Activated T-cell treated with anti-CD3 and anti-CD28 coated beads, Interleukin-2, amount 50 U/mL, for 72 hours (primary cell): ENCODE measurements at regions not wholly inside any gene's neighbourhood (a gene's known extent, or its start where the extent isn't known, plus 50 kb on each side); places are given as distances from the start of the nearest gene placed in this dataset.

Experiments used
- ATAC-seq, 2 donors: fragments of 150-1000 bp; cut with Tn5 transposase; replicated peaks in 1 of 2; 2 replicates each; pipeline ENCODE4 v1.10.0; 2021; ENCODE audit warnings: moderate library complexity in 2 of 2, mild to moderate bottlenecking in 1 of 2
- DNase-seq, 2 donors: peaks; one replicate each; pipeline ENCODE4 v3.0.0; 2021 to 2022; ENCODE audit warnings: mixed read lengths in 1 of 2
- H3K27ac Mint-ChIP-seq: one replicate; pipeline ENCODE4 v1.8.0; 2022; ENCODE audit warnings: mild to moderate bottlenecking, moderate library complexity, mixed read lengths
- H3K27me3 Mint-ChIP-seq: one replicate; pipeline ENCODE4 v1.8.0; 2022; ENCODE audit warnings: low read depth, mixed read lengths
- H3K36me3 Mint-ChIP-seq, 2 donors: one replicate each; pipeline ENCODE4 v1.8.0; 2022; ENCODE audit warnings: mixed read lengths in 2 of 2, mild to moderate bottlenecking in 1 of 2; ENCODE audit not compliant: insufficient read depth in 2 of 2
- H3K4me1 Mint-ChIP-seq: one replicate; pipeline ENCODE4 v1.8.0; 2022; ENCODE audit warnings: low read depth, mixed read lengths
- H3K4me3 Mint-ChIP-seq, 2 donors: one replicate each; pipeline ENCODE4 v1.8.0; 2022; ENCODE audit warnings: mild to moderate bottlenecking in 2 of 2, mixed read lengths in 2 of 2, moderate library complexity in 2 of 2
- H3K9me3 Mint-ChIP-seq, 2 donors: one replicate each; pipeline ENCODE4 v1.8.0; 2022; ENCODE audit warnings: mixed read lengths in 2 of 2

- no peak overlapping the region for H3K4me3 Mint-ChIP-seq
- no peaks in the 10 kb centered on the region for H3K27me3 Mint-ChIP-seq
- DNase-seq (no peak), ATAC-seq (no peak)
- no peaks in the 10 kb centered on the region for H3K36me3 Mint-ChIP-seq
- H3K4me1 Mint-ChIP-seq = no peaks in the 10 kb centered on the region
- H3K27ac Mint-ChIP-seq = no peak overlapping the region
- H3K9me3 Mint-ChIP-seq = peaks cover 2 to 10% of the 10 kb centered on the region in 2 donors
Observed at GRCh38 chr18:30486856-30487255, 555.7 kb downstream of the DSC3 start.

DNA sequence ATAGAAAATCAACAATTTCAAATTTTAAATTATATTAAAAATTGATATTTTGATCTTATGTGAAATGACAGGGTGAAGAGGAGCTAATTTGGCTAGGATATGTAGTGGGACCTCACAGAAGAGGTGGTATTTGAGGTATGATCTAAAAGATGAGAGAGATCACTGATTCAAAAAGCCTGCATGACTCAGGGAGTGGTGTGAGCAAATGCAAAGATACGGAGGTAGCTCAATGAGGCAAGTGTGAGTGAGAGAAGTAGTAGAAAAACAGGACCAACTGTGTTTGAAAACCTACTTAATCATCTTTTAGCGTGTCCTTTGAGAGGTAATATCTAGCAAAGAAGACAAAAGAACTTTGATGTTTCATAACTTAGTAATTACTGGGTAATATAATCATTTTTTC lies 557.5 kb downstream of the DSC3 start:
- no peak overlapping the region for H3K27ac Mint-ChIP-seq
- DNase-seq (no peak), ATAC-seq (no peak)
- H3K4me3 Mint-ChIP-seq = no peak overlapping the region
- H3K27me3 Mint-ChIP-seq = no peaks in the 10 kb centered on the region
- no peaks in the 10 kb centered on the region for H3K36me3 Mint-ChIP-seq
- H3K9me3 Mint-ChIP-seq = peaks cover 0 to 7% of the 10 kb centered on the region in 2 donors
- no peaks in the 10 kb centered on the region for H3K4me1 Mint-ChIP-seq

DNA sequence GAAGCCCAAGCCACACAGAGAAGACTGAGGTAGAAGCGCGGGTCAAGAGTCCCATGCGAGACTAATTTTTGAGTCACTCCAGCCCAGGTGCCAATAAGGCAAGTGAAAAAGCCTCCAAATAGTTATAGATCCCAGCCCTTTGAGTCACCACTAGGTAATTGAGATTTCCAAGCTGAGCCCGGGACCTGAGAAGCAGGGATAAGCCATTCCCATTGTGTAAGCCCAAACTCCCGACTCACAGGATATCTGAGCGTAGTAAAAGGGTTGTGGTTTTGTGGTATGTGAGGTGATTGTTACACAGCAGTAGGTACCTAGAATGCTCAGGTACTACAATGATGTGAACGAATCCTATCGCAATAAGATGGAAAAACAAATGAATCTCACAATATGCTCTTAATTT lies 560.7 kb downstream of the DSC3 start:
- no peaks in the 10 kb centered on the region for H3K4me1 Mint-ChIP-seq
- peaks cover 0 to 4% of the 10 kb centered on the region in 2 donors for H3K9me3 Mint-ChIP-seq
- ATAC-seq (no peak), DNase-seq (no peak)
- H3K27me3 Mint-ChIP-seq = no peaks in the 10 kb centered on the region
- H3K36me3 Mint-ChIP-seq = no peaks in the 10 kb centered on the region
- H3K4me3 Mint-ChIP-seq = no peak overlapping the region
- no peak overlapping the region for H3K27ac Mint-ChIP-seq

GRCh38 chr18:30469091-30469490 lies 573.5 kb downstream of the DSC3 start:
- ATAC-seq (no peak), DNase-seq (no peak)
- Mint-ChIP-seq H3K4me3 (no peak overlapping the region), H3K27me3 (no peaks in the 10 kb centered on the region), H3K36me3 (peaks cover 0 to 1% of the 10 kb centered on the region in 2 donors), H3K9me3 (peaks cover 4 to 6% of the 10 kb centered on the region in 2 donors), H3K27ac (no peak overlapping the region), H3K4me1 (no peaks in the 10 kb centered on the region)

GRCh38 chr18:30465096-30465495 lies 577.4 kb downstream of the DSC3 start:
- no peak for DNase-seq
- Mint-ChIP-seq H3K9me3 (peaks cover 4 to 6% of the 10 kb centered on the region in 2 donors), H3K36me3 (peaks cover 0 to 1% of the 10 kb centered on the region in 2 donors), H3K4me3 (no peak overlapping the region), H3K4me1 (no peaks in the 10 kb centered on the region), H3K27me3 (no peaks in the 10 kb centered on the region), H3K27ac (no peak overlapping the region)
- no peak for ATAC-seq

DNA sequence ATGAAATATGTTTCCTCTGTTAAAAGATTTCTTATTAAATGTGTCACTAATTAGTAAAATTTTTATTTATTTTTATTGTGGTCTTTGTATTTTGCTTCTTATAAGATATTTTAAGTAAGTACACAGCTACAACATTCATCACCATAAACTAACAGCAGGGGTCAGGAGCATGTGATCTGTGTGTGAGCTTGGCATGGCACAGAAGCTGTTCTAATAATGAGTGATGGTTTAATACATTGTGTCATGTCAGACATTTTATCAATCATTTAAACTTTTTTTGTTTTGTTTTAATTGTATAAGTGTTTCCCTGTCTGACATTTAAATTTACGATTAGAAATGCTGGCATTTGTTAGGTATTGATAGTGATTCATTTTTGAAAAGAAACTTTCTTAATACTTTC lies 585.4 kb downstream of the DSC3 start:
- Mint-ChIP-seq H3K4me3 (no peak overlapping the region), H3K27ac (no peak overlapping the region), H3K4me1 (no peaks in the 10 kb centered on the region), H3K9me3 (peaks cover 4 to 10% of the 10 kb centered on the region in 2 donors), H3K27me3 (no peaks in the 10 kb centered on the region), H3K36me3 (no peaks in the 10 kb centered on the region)
- DNase-seq (no peak), ATAC-seq (no peak)

DNA sequence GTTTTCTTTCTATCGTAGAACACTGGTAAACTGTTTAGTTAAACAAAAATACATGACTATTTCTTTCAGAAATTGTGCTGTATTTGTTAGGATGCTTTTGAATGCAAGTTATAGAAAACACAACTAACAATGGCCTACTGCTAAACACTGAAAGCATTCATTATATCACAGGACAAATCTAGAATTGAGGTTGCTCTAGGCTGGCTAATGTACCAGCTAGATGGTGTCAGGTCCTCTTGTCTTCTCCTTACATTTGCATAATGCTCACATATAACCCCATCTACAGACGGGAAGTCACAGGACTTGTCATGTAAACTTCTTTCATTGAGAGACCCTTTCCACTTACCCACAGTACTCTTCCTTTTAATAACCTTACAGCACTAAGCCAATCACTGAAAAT lies 586.8 kb downstream of the DSC3 start:
- H3K27ac Mint-ChIP-seq = no peak overlapping the region
- no peak overlapping the region for H3K4me3 Mint-ChIP-seq
- H3K4me1 Mint-ChIP-seq = no peaks in the 10 kb centered on the region
- H3K36me3 Mint-ChIP-seq = no peaks in the 10 kb centered on the region
- no peak for ATAC-seq
- H3K27me3 Mint-ChIP-seq = no peaks in the 10 kb centered on the region
- no peak for DNase-seq
- H3K9me3 Mint-ChIP-seq = peaks cover 4 to 7% of the 10 kb centered on the region in 2 donors

- Mint-ChIP-seq H3K4me3 (no peak overlapping the region), H3K36me3 (no peaks in the 10 kb centered on the region), H3K27me3 (no peaks in the 10 kb centered on the region), H3K4me1 (no peaks in the 10 kb centered on the region), H3K9me3 (peaks cover 6% of the 10 kb centered on the region in 2 donors), H3K27ac (no peak overlapping the region)
- no peak for DNase-seq
- no peak for ATAC-seq
Observed at GRCh38 chr18:30454920-30455319, 587.6 kb downstream of the DSC3 start.

DNA sequence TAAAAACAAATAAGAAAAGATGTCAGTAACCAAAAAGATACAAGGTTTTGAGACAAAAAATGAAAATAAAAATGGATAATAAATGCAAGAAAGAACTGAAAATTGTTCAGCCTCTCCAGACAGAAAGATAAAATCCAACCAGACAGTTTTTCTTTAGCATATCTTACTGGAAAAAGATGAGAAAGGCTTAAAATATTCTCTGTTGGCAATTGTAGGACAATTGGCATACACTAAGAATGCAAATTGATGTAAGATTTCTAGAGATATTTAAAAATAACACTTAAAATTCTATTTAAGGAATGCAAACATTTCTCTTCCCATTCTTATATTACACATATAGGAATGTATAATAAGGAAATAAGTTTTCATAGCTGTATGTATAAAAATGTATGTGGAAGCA lies 590.6 kb downstream of the DSC3 start:
- Mint-ChIP-seq H3K4me3 (no peak overlapping the region), H3K36me3 (no peaks in the 10 kb centered on the region), H3K27me3 (no peaks in the 10 kb centered on the region), H3K4me1 (no peaks in the 10 kb centered on the region), H3K27ac (no peak overlapping the region), H3K9me3 (peaks cover 6% of the 10 kb centered on the region in 2 donors)
- no peak for DNase-seq
- ATAC-seq = no peak

- ATAC-seq (no peak), DNase-seq (no peak)
- Mint-ChIP-seq H3K4me3 (no peak overlapping the region), H3K4me1 (no peaks in the 10 kb centered on the region), H3K27me3 (no peaks in the 10 kb centered on the region), H3K9me3 (peaks cover 5 to 6% of the 10 kb centered on the region in 2 donors), H3K27ac (no peak overlapping the region), H3K36me3 (no peaks in the 10 kb centered on the region)
Observed at GRCh38 chr18:30450927-30451326, 591.6 kb downstream of the DSC3 start.

GRCh38 chr18:30446605-30447004 lies 595.9 kb downstream of the DSC3 start:
- Mint-ChIP-seq H3K27me3 (no peaks in the 10 kb centered on the region), H3K27ac (no peak overlapping the region), H3K4me1 (no peaks in the 10 kb centered on the region), H3K9me3 (peaks cover 5 to 8% of the 10 kb centered on the region in 2 donors), H3K4me3 (no peak overlapping the region), H3K36me3 (no peaks in the 10 kb centered on the region)
- no peak for DNase-seq
- no peak for ATAC-seq

GRCh38 chr18:30444544-30444943 lies 598.0 kb downstream of the DSC3 start:
- ATAC-seq (no peak), DNase-seq (no peak)
- Mint-ChIP-seq H3K27ac (no peak overlapping the region), H3K27me3 (no peaks in the 10 kb centered on the region), H3K36me3 (no peaks in the 10 kb centered on the region), H3K4me1 (no peaks in the 10 kb centered on the region), H3K9me3 (peaks cover 5 to 10% of the 10 kb centered on the region in 2 donors), H3K4me3 (no peak overlapping the region)

GRCh38 chr18:30440351-30440750 lies 602.2 kb downstream of the DSC3 start:
- DNase-seq (no peak), ATAC-seq (no peak)
- no peaks in the 10 kb centered on the region for H3K4me1 Mint-ChIP-seq
- peaks cover 0 to 12% of the 10 kb centered on the region in 2 donors for H3K9me3 Mint-ChIP-seq
- H3K27ac Mint-ChIP-seq = no peak overlapping the region
- no peaks in the 10 kb centered on the region for H3K36me3 Mint-ChIP-seq
- H3K27me3 Mint-ChIP-seq = no peaks in the 10 kb centered on the region
- H3K4me3 Mint-ChIP-seq = no peak overlapping the region

DNA sequence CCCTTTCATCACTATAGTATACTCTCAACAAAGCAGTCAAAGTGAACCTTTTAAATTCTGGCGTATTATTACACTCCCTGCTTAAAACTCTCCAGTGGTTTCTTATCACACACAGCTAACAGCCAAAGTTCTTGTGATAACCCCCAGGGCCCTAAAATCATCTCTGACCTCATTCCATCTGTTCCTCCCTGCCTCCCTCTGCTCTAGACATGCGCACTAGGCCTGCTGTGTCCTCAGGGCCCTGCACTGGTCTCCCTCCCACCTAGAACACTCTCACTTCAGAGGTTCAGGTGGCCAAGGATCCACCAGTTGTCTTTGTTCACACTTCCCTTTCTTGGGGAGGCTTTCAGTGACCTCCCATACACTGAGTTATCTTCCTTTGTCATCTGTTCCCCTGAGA lies 603.4 kb downstream of the DSC3 start:
- Mint-ChIP-seq H3K9me3 (peaks cover 0 to 8% of the 10 kb centered on the region in 2 donors), H3K27me3 (no peaks in the 10 kb centered on the region), H3K4me1 (no peaks in the 10 kb centered on the region), H3K27ac (no peak overlapping the region), H3K4me3 (no peak overlapping the region), H3K36me3 (no peaks in the 10 kb centered on the region)
- ATAC-seq = no peak
- no peak for DNase-seq
